ENCODE measurements at regions not wholly inside any gene's neighbourhood (a gene's known extent, or its start where the extent isn't known, plus 50 kb on each side); places are given as distances from the start of the nearest gene placed in this dataset.

DNA sequence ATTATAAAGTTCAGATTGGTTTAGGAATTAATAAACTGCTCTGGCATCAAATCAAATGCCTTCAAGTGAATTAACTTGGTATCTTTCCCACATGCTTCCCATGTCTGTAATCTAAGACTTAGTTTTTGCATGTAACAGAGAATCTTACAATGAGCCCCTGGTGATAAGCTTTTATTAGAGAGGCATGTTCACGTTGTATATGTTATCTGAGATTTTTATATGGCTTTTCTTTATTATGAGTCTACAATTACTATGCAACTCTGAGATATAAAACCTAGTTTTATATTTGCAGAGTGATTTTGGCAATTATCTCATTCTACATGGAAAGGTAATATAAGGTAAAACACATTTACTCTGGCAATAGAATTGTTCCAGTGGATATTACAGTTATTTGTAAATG, 1578.4 kb upstream of the IGFBP7 start:
- no peak for DNase-seq (ENCODE audit: low spot score)

DNA sequence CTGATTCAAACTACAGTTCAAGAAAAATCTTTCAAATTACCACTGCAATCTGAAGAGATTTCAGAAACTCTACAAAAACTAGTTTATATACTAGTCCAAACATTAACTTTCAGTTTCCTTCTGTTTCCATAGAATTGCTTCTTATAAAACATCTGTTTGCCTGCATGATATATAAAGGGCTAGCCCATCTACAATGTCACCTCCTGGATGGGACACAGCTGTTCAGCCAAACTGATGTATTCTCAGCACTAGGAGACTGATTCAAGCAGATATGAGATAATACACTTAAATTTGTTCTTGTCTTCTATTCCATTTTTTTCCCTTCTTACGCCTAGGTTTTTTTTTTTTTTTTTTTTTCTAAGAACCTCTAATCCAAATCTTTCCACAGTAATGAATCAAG, 1569.7 kb upstream of the IGFBP7 start:
- no peak for DNase-seq (ENCODE audit: low spot score)

DNA sequence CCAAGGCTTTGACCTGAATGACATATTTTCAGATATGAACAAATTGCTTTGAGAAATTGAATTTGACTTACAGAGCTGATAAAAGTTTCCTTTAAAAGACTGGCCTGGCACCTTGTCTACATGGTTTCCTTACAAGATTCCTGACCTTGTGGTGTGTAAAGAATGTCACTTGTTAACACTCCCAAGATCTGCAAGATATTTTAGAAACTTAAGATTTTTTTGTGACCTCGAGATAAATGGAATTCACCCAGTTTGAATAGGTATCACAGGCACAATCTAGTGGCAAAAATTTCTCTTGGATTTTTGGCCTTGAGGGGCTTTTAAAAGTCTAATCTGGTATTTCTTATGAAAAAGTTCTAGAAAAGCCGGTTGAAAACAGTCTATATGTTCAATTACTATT, 1568.9 kb upstream of the IGFBP7 start:
- DNase-seq (ENCODE audit: low spot score) = no peak

DNA sequence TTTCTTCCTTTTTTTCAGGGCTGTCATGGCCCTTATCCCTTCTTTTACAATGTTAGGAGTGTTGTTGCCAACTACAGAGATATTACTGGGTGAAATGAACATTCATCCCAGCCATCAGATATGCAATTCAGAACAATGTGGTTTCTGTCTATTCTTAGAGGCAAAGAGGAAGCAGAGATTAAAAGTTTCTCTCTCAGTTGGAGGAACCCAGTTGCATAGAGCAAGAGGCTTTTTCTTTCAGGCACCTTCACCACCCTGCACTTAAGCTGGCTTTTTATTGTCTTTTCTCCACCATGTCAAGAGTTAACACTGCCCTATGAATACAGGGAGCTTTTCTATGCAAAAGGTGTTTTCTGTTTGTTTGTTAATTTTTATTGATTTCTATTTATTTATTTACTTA, 1559.6 kb upstream of the IGFBP7 start:
- no peak for DNase-seq (ENCODE audit: low spot score)

DNA sequence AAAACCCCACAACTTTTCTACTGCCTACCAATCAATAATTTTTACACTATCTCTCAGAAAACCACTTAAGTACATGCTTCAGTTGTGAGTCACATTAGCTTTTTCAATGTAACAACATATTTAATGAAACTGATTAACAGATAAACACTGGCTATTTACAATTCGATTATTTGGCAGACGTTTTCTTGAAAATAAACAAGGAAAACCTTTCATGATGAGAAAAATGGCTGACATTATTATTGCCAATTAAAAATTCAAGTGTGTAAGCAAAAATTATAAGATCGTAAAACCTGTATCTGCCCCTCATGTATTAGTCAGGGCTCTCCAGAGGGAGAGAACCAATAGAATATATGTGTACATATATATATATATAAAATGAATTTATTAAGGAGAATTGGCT, 1555.5 kb upstream of the IGFBP7 start:
- DNase-seq (ENCODE audit: low spot score) = no peak

DNA sequence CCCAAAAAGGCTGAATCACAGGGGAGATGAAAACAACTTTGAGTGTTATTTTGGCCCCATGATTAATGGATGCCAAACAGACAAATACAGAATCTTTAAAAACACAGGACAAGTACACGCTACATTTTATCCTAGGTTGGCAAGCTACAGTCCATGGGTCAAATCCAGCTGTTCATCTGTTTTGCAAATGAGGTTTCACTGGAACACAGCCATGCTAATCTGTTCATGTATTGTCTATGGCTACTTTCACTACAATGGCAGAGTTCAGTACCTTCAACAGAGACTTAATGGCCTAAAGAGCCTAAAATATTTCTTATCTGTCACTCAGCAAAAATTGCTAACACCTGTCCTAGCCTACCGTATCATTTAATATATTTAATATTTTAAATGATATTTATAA, 1548.5 kb upstream of the IGFBP7 start:
- no peak for DNase-seq (ENCODE audit: low spot score)

DNA sequence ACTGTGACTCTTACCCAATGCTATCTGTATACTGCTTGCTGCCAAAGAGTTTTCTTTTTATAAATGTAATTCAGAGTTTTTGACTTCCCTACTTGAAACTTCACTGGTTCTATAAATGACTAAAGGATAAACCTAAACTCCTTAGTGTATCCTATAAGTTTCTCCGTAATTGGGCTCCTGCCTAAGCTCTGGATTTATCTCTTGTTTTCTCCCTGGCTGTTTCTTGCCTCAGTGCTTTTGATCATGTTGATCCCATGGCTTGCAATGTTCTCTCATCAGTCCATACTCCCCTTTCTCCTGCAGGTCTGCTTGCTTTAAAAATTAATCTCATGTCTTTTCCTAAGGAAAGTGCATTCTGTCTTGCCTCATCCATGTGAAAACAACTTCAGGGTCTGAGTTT, 1543.1 kb upstream of the IGFBP7 start:
- DNase-seq (ENCODE audit: low spot score) = no peak

DNA sequence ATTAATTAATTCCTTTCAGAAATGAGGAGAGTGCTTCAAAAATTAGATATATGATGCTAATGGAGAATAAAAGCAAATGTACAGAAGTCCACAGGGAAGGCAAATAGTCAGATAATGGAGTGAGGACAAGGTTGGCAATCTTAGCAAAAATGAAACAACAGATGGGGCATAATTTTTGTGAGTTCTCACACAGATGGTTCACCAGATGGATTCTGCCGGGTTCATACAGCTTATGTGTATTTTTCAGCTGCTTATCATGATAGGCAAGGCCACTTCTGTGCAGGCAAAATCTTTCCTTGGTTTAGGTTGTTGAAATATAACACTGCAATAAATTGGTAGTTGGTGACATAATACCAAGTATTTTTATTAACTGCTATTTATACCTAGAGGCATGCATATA, 1539.0 kb upstream of the IGFBP7 start:
- DNase-seq (ENCODE audit: low spot score) = no peak

DNA sequence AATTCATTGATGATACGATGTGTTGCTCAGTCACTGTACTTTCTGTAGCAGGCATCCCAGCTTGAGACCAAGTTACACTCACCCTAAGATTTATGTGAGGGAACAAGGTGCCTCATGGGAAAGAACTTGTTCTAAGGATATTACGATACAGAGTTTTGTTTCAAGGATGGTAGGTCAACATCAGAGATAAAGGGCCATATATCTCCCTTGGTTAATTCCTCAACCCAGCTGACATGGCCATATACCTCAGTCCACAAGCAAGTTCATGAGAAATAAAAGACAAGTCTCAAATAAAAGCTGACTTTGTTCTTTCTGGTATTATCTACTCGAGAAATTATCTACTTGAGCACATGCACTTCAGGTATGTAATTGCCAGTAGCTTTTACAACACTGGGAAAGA, 1535.9 kb upstream of the IGFBP7 start:
- no peak for DNase-seq (ENCODE audit: low spot score)

DNA sequence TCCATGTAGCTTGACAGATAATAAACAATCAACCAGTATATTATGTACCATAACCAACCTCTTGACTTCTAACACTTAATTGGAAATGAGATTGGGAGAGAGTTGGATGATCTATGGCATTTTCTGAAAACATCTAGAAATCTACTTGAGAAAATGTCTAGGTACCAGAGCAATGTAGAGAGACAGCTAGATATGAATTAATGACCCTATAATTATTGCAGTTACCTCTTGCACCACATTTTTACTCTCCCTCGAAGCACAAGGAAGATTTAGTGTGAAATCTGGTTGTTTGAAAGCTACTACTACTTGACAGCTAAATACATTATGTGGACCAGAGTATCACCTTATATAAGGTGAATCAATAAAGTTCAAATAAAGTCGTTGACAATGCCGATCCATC, 1534.4 kb upstream of the IGFBP7 start:
- DNase-seq (ENCODE audit: low spot score) = no peak

DNA sequence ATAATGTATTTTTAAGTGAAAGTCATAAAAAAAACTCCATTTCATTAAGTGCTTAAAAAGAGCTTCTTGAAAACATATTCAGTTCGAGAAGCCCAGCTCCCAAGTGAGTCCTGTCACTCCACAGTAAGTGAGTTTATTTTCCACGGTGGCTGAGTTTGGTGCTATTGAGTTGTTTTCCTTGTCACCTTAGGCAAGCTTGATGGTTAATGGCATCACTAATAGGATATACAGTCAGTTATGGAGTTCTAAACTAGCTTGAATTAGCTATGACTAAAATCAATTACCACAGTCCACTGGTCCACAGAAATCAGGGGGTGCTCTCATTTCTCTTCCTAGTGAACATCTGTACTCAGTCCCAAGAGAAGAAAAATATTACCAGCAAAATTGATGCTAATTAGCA, 1526.2 kb upstream of the IGFBP7 start:
- DNase-seq (ENCODE audit: low spot score) = no peak

DNA sequence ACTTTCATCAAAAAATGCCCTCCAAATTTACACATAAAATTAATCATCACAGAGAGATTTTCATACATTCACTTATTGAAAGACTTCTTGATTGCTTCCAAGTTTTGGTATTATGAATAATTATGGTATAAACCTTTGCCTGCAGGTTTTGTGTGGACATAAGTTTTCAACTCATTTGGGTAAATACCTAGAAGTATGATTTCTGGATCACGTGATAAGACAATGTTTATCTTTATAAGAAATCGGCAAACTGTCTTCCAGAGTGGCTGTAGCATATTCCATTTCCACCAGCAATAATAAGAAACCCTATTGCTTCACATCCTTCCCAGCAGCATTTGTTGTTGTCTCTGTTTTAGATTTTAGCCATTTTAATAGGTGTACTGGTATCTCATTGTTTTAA, 1507.0 kb upstream of the IGFBP7 start:
- no peak for DNase-seq (ENCODE audit: low spot score)

DNA sequence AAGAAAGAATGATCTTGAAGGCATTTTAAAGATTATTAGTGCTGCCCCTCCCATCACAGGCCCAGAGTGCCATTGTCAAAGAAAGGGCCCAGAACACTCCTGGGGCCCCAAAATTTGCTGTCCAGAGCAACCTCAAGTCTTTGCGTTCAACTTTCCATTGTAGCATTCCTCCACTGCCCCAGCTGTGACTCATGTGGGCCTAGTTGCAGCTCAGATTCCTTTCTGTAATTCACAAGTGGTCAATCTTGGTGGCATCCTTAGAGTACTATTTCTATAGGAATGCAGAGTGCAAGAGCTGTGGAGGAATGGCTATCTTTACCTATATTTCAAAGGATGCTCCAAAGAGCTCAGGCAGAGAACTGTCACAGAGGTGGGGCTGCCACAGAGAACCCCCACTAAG, 1500.8 kb upstream of the IGFBP7 start:
- no peak for DNase-seq (ENCODE audit: low spot score)

DNA sequence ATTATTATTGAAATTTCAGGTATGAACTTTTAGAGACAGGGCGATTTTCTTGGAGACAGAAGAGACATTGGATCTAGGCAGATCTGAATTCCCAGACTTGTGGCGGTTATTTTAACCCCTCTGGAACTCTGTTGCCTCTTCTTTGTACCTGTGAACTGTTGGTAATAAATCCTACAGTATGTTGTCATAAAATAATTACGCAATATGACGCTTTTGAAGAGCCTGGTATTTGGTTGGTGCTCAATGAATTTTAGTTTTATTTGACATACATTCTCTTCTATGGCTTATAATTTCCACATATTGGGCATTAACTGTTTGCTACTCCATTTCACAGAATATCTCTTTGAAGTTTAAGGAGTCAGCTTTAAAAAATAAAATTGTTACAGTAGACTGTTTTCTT, 1496.1 kb upstream of the IGFBP7 start:
- DNase-seq (ENCODE audit: low spot score) = no peak

DNA sequence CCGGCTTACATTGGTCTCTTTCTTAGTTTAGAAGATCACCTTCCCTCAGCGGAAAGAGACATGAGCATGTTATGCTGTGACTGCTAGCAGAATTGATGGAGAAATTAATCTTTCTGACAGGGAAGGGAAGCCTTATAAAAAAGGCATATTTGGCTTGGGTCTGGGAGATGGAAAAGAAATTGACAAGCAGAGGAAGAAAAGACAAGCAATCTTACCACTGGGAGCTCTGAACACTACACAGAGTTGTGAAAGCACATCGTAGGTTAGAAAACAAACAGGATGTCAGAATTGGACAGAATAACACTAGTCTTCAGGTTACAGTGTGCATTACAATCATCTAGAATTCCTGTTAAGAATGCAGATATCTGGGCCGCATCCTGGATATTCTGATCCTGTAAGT, 1493.8 kb upstream of the IGFBP7 start:
- DNase-seq (ENCODE audit: low spot score) = no peak

DNA sequence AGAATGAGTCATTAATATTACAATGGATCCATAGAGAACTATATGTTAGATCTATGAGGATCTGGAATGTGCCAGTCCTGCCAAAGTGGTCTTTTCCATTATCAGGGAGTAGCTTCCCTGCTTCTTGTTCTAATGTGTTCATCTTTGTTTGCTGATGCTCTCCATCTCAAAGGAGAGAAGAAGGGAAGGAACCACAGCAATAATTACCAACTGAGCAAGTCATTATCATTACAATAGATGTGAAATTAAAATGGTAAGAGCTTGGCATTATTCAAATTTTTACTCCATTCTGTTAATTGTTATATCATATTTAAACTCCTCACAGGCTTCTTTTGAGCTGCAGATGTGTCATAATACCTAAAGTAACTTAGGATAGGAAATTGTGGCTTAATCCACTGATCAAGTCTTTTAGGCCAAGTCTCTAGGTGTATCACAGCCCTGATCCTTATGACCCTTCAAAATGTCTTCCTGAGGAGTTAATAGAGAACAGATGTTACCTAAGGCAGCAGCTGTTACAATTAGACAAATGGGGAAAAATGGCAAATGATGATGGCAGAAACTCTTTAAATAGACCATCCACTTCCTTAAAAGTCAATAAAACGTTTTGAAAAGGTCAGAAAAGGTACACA, 1492.7 kb upstream of the IGFBP7 start:
- no peak for DNase-seq (ENCODE audit: low spot score)

DNA sequence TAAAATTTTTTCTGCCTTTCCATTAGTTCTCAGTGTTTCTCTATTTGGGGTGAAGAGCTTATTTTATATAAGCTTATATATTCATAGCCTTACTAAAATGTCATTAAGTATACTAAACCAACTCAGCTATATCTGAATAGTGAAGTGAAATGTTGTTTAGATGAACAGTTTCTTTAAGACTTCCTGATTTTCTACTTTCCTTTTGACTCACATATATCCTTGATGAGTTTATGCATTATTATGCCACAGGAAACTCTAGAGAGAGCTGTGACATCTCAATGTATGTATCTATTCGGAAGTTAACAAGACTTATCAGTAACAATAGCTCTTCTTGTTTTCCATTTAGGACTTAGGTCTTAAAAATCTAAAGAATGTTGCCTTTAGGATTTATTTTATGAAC, 1491.8 kb upstream of the IGFBP7 start:
- no peak for DNase-seq (ENCODE audit: low spot score)

DNA sequence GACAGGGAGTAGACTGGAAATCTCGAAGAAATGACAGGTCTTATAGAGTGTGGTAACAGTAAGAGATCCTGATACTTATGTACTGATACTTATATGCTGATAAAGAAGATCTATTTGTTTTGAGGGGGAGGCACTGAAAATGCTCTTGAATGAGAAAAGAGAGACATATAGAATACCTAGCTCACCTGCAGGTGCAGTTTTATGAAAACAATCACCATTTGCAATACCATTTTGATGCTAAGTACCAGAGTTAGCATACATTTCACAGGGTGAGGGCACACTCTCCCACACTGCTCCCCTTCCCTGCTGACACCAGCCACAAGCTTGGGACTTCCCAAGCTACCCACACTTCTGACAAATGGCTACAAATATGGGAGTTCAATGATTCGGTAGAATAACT, 1490.1 kb upstream of the IGFBP7 start:
- DNase-seq (ENCODE audit: low spot score) = no peak

DNA sequence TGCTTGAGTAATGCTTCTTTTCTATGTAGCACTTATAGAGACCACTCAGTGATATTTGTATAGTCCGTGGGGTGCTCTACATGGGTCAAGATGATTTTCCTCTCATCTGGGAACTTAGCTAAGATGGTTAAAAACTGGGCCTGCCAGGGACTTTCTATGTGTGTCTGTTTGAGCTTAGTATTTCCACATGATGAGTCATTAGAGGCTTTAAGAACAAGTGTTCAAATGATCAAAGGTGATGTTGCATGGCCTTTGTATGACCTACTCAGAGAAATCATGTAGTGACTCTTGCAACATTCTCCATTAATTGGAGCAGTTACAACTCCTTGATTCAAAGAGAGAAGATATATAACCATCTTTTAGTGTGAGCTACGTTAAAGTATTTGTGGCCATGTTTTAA, 1480.5 kb upstream of the IGFBP7 start:
- peak; percentile 23 for DNase-seq (ENCODE audit: low spot score)

DNA sequence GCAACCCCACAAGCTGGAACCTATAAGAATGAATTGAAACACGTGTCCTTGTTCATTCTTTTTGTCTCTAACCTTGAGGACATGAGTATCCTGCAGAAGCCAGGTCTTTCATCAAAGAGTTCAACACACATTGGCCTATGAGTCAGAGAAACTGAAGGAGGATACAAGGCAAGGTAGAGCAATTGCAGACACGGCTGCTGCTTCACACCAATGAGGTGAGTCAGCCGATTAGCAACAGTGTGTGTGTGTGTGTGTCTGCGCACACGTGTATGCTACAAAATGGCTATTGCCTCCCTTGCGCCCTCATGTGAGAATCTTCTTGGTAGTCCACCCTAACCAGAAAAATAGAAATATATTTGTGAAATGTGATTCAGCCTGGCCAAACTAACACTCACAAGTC, 1477.7 kb upstream of the IGFBP7 start:
- peak; percentile 52 for DNase-seq (ENCODE audit: low spot score)

DNA sequence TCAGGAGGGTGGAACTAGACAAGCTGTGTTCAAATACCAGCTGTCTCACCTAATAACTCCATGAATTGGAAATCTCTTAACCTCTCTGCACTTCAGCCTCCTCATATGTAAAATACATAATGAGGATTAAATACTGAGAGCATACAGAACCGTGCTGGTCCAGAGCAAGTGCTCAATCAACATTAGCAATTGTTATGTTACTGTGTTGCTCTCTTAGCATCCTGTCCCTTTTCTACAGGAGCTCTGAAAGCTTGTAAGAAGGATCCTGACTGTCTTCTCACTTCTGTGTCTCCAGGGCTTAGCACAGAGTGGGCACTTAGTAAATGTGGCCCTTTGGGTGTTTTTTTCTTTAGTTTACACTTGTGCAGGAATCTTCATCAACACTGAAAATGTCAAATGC, 1456.1 kb upstream of the IGFBP7 start:
- DNase-seq (ENCODE audit: low spot score) = no peak

DNA sequence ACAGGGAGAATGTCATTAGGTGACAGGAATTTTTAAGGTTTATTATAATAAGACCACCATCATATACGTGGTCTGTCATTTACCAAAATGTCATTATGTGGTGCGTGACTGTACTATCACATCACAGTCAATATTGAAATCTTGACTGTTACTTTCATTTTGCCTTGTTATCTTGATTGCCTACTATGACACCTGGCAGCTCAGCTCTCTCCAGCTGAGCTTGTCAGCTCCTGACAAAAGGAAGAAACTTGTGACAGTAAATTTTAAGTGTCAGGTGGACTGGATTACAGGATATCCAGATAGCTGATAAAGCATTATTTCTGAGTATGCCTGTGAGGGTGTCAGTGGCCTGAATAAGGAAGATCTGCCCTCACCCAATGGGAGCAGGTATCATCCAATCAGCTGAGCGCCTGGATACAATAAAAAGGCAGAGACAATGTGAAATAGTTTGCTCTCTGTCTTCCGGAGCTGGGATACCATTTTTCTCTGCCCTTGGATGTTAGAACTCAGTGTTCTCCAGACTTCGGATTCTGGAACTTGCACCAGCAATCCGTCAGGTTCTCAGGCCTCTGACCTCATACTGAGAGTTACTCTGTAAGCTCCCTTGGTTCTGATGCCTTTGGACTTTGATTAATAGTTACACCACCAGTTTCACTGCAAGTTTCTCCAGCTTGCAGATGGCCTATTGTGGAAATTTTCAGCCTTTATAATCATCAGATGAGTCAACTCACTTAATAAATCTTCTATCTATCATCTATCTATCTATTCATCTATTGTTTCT, 1454.7 kb upstream of the IGFBP7 start:
- no peak for DNase-seq (ENCODE audit: low spot score)

DNA sequence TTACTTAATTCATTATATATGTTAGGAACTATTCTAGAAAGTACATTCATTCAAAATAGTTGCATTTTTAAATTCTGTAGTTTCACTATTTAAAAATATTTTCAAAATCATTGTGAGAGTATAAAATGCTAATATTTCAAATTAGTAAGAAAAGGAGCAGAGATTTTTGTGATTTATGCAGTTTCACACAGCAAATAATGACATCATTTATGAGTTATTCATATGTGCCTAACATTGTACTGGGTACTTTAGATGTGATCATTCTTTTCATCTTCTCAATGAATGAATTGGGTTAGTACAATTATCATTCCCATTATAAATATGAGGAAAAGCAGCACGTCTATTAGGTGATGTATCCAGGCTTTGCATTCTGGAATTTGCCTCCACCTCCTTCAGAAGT, 1451.0 kb upstream of the IGFBP7 start:
- DNase-seq (ENCODE audit: low spot score) = no peak

DNA sequence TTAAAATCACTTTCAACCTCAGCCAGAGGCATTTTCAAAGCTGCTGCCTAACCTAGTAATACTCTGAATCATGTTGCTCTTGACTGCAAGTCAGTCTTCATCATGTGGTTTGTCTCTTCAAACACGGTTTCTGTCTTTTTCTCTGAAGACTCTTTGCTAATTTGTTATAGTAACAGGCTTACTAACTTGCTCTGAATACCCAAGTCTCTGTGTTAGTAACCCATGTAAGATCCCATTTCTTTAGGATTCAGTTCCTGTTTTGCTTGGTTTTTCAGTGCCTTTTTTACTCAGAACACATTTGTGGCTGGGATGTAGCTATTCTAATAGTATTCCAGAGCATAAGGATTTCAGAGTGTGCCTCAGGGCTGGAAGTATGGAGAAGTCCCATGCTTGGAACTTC, 1450.6 kb upstream of the IGFBP7 start:
- no peak for DNase-seq (ENCODE audit: low spot score)

All from RKO (cell line).